Gastrocnemius medialis (tissue), 4 donors: ENCODE measurements at regions not wholly inside any gene's neighbourhood (a gene's known extent, or its start where the extent isn't known, plus 50 kb on each side); places are given as distances from the start of the nearest gene placed in this dataset.

Experiments
- ATAC-seq, 2 donors: fragments of 150-250 bp; one replicate each; pipeline ENCODE4 v1.9.1; 2016
- DNase-seq, 2 donors: peaks; one replicate each; pipeline ENCODE4 v3.0.0-alpha.2; 2019
- H3K27ac ChIP-seq, 4 donors: fragments of 200-600 bp; sonication (generic); 1 replicate in 1 of 4; 2 replicates in 3 of 4; pipeline ENCODE4 v1.5.1; 2016 to 2018; ENCODE audit warnings: mild to moderate bottlenecking in 2 of 4, moderate library complexity in 1 of 4
- H3K27me3 ChIP-seq, 3 donors: fragments of 200-600 bp; sonication (generic) in 2 of 3; 1 replicate in 1 of 3; 2 replicates in 2 of 3; pipeline versions ENCODE4 v1.5.1 to v1.6.0; 2016 to 2019; ENCODE audit warnings: mild to moderate bottlenecking in 1 of 3, moderate library complexity in 1 of 3
- H3K36me3 ChIP-seq, 2 donors: fragments of 200-600 bp; sonication (generic) in 1 of 2; one replicate each; pipeline ENCODE4 v1.5.1; 2017 to 2018
- H3K4me1 ChIP-seq, 2 donors: fragments of 200-600 bp; sonication (generic) in 1 of 2; one replicate each; pipeline ENCODE4 v1.5.1; 2016 to 2017; ENCODE audit warnings: mild to moderate bottlenecking in 2 of 2
- H3K4me3 ChIP-seq, 4 donors: fragments of 200-600 bp; sonication (generic) in 3 of 4; 1 replicate in 1 of 4; 2 replicates in 3 of 4; pipeline ENCODE4 v1.5.1; 2016 to 2019; ENCODE audit warnings: mild to moderate bottlenecking in 2 of 4
- H3K9me3 ChIP-seq, 3 donors: fragments of 200-600 bp; sonication (generic) in 2 of 3; 1 replicate in 1 of 3; 2 replicates in 2 of 3; pipeline ENCODE4 v1.5.1; 2016 to 2019
- CTCF ChIP-seq, 5 experiments: fragments of 450-650 bp in 3 of 5; fragments of 200-600 bp in 2 of 5; sonication (generic) in 2 of 5; IDR thresholded peaks in 4 of 5; conservative IDR thresholded peaks in 1 of 5; 1 replicate in 4 of 5; 2 replicates in 1 of 5; pipeline ENCODE4 v1.5.1; 2016 to 2019; ENCODE audit warnings: antibody characterized with exemption in 5 of 5, mild to moderate bottlenecking in 3 of 5, moderate library complexity in 3 of 5
- POLR2A ChIP-seq, 2 donors: fragments of 450-650 bp; IDR thresholded peaks; one replicate each; pipeline ENCODE4 v1.6.1; 2017; ENCODE audit warnings: antibody characterized with exemption in 2 of 2, mild to moderate bottlenecking in 2 of 2, moderate library complexity in 2 of 2
- in situ Hi-C, 4 donors: fragments of 200-750 bp; cut with MboI; loops; one replicate each; pipeline versions ENCODE4 v1.15.0 to v1.8.0; 2017; ENCODE audit warnings: low sequenced_read_pairs in 4 of 4
- intact Hi-C: fragments of 100-400 bp; cut with DNase I; formaldehyde crosslinking; loops from one replicate; pipeline ENCODE4 v1.15.1; 2023; ENCODE audit warnings: low total_unique reads

GRCh38 chr9:113808391-113809358 lies 67.4 kb upstream of the ZNF618 start:
- H3K4me3 ChIP-seq = no peak overlapping the region
- peaks cover 0 to 4% of the 10 kb centered on the region in 2 donors for H3K4me1 ChIP-seq
- ATAC-seq (no peak), DNase-seq (no peak)
- no peaks in the 10 kb centered on the region for H3K36me3 ChIP-seq
- no peak overlapping the region for H3K27ac ChIP-seq
- intact Hi-C loops (loop anchor here (5.0 kb wide), 2 partner anchors 69 to 224 kb away; partner anchors contain the start of gene ZNF618), in situ Hi-C loops (loop anchor here (10.0 to 25.0 kb wide), 4 partner anchors 156 to 479 kb away; no protein-coding TSS in a partner anchor)
- no peaks in the 10 kb centered on the region for H3K27me3 ChIP-seq
- no peaks in the 10 kb centered on the region for H3K9me3 ChIP-seq
- TF ChIP-seq CTCF (IDR thresholded peaks at IDR 0.05 in 4 of 5, conservative IDR thresholded peaks at IDR 0.05 in 1 of 5) (no peak), POLR2A (IDR thresholded peaks at IDR 0.05) (no peak)

DNA sequence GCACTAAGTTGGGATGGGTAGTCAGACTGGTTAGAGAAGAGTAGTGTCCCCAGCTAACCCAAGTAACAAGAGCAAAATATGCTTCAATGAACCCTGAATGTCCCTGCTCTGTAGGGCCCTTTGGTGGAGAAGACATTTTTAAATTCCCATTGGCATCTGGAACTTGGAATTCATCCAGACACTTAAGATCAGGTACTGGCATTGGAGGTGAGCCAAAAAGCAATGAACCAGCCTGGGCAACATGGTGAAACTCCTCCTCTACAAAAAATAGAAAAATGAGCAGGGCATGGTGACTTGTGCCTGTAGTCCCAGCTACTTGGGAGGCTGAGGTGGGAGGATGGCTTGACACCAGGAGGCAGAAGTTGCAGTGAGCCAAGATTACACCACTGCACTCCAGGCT lies 58.9 kb upstream of the ZNF618 start:
- intact Hi-C loops = no loop called here
- no peak overlapping the region for H3K27ac ChIP-seq
- no peak for TF ChIP-seq POLR2A (IDR thresholded peaks at IDR 0.05)
- no peak for TF ChIP-seq CTCF (IDR thresholded peaks at IDR 0.05 in 4 of 5, conservative IDR thresholded peaks at IDR 0.05 in 1 of 5)
- no peaks in the 10 kb centered on the region for H3K9me3 ChIP-seq
- no peaks in the 10 kb centered on the region for H3K27me3 ChIP-seq
- no peaks in the 10 kb centered on the region for H3K36me3 ChIP-seq
- H3K4me3 ChIP-seq = no peak overlapping the region
- ATAC-seq (no peak), DNase-seq (no peak)
- in situ Hi-C loops = loop anchor here in 2 of 4 donors (25.0 kb wide), 2 partner anchors 220 to 470 kb away; no protein-coding TSS in a partner anchor
- H3K4me1 ChIP-seq = no peaks in the 10 kb centered on the region

- in situ Hi-C loops (loop anchor here in 2 of 4 donors (25.0 kb wide), 2 partner anchors 219 to 469 kb away; no protein-coding TSS in a partner anchor), intact Hi-C loops (no loop called here)
- TF ChIP-seq CTCF (IDR thresholded peaks at IDR 0.05 in 4 of 5, conservative IDR thresholded peaks at IDR 0.05 in 1 of 5) (no peak), POLR2A (IDR thresholded peaks at IDR 0.05) (no peak)
- ATAC-seq = no peak
- Histone ChIP-seq H3K9me3 (no peaks in the 10 kb centered on the region), H3K4me1 (no peaks in the 10 kb centered on the region), H3K27me3 (no peaks in the 10 kb centered on the region), H3K4me3 (no peak overlapping the region), H3K27ac (no peak overlapping the region), H3K36me3 (no peaks in the 10 kb centered on the region)
- DNase-seq = no peak
Measured at GRCh38 chr9:113818391-113818790, 57.7 kb upstream of the ZNF618 start.

DNA sequence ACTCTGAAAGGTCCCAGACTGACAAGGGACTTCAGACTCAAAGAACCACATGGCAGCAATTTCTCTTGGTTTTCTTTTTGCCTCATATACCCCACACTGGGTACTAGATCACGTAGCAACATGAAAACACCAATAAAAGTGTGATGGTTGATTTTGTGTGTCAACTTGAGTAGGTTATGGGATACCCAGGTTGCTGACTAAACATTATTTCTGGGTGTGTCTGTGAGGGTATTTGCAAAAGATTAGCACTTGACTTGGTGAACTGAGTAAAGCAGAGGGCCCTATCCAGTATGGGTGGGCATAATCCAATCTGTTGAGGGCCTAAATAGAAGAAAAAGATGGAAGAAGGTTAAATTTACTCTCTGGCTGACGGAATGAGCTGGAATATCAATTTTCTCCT lies 53.8 kb upstream of the ZNF618 start:
- DNase-seq (no peak), ATAC-seq (no peak)
- Histone ChIP-seq H3K36me3 (no peaks in the 10 kb centered on the region), H3K27me3 (no peaks in the 10 kb centered on the region), H3K9me3 (no peaks in the 10 kb centered on the region), H3K4me3 (no peak overlapping the region), H3K27ac (no peak overlapping the region), H3K4me1 (no peaks in the 10 kb centered on the region)
- TF ChIP-seq POLR2A (IDR thresholded peaks at IDR 0.05) = no peak
- TF ChIP-seq CTCF (IDR thresholded peaks at IDR 0.05 in 4 of 5, conservative IDR thresholded peaks at IDR 0.05 in 1 of 5) = no peak
- in situ Hi-C loops = loop anchor here in 2 of 4 donors (25.0 kb wide), 2 partner anchors 215 to 465 kb away; no protein-coding TSS in a partner anchor
- intact Hi-C loops = no loop called here
